Lower lobe of right lung (tissue), 2 donors: ENCODE measurements at regions not wholly inside any gene's neighbourhood (a gene's known extent, or its start where the extent isn't known, plus 50 kb on each side); places are given as distances from the start of the nearest gene placed in this dataset.

Experiments
- ATAC-seq, 2 donors: fragments of 200-7000 bp; cut with Tn5 transposase; one replicate each; pipeline ENCODE4 v1.9.1; 2020 to 2022; ENCODE audit warnings: mild to moderate bottlenecking in 2 of 2, moderate library complexity in 2 of 2
- DNase-seq: peaks from one replicate; pipeline ENCODE4 v3.0.0-alpha.2; 2020
- H3K27ac ChIP-seq: fragments of 200-600 bp; one replicate; pipeline ENCODE4 v1.8.0; 2022
- H3K27me3 ChIP-seq: fragments of 200-600 bp; one replicate; pipeline ENCODE4 v1.8.0; 2022; ENCODE audit warnings: low read depth
- H3K36me3 ChIP-seq: fragments of 200-600 bp; one replicate; pipeline ENCODE4 v1.8.0; 2022; ENCODE audit warnings: mild to moderate bottlenecking
- H3K4me1 ChIP-seq: fragments of 200-600 bp; one replicate; pipeline ENCODE4 v1.8.0; 2022
- H3K4me3 ChIP-seq: fragments of 200-600 bp; one replicate; pipeline ENCODE4 v1.8.0; 2022; ENCODE audit warnings: mild to moderate bottlenecking
- H3K9me3 ChIP-seq: fragments of 200-600 bp; one replicate; pipeline ENCODE4 v1.8.0; 2022
- CTCF ChIP-seq: fragments of 200-600 bp; IDR thresholded peaks from one replicate; pipeline ENCODE4 v1.8.0; 2022; ENCODE audit warnings: antibody characterized with exemption, mild to moderate bottlenecking
- intact Hi-C: fragments of 100-400 bp; cut with DNase I; formaldehyde crosslinking; loops from one replicate; pipeline ENCODE4 v1.11.0; 2022
- donor health status: DM: no; HTN: yes; CAD: no; lungs with severe emphysema.

- no peaks in the 10 kb centered on the region for H3K4me1 ChIP-seq
- no peak for TF ChIP-seq CTCF
- H3K4me3 ChIP-seq: no peak overlapping the region
These were observed 487.8 kb upstream of the PODXL start for GRCh38 chr7:132044247-132044646.

GRCh38 chr7:132041108-132041507, 484.7 kb upstream of the PODXL start:
- no peak for TF ChIP-seq CTCF
- DNase-seq: no peak
- intact Hi-C loops: no loop called here
- Histone ChIP-seq H3K27me3 (no peaks in the 10 kb centered on the region), H3K4me1 (no peaks in the 10 kb centered on the region), H3K27ac (no peak overlapping the region), H3K4me3 (no peak overlapping the region), H3K36me3 (no peaks in the 10 kb centered on the region), H3K9me3 (no peaks in the 10 kb centered on the region)
- ATAC-seq: no peak

More at GRCh38 chr7:132044247-132044646, 487.8 kb upstream of the PODXL start:
- Histone ChIP-seq H3K36me3 (no peaks in the 10 kb centered on the region), H3K27me3 (no peaks in the 10 kb centered on the region), H3K9me3 (no peaks in the 10 kb centered on the region), H3K27ac (no peak overlapping the region)
- no peak for ATAC-seq
- no peak for DNase-seq
- intact Hi-C loops: no loop called here

- H3K27me3 ChIP-seq: no peaks in the 10 kb centered on the region
- H3K27ac ChIP-seq: no peak overlapping the region
- DNase-seq: no peak
- ATAC-seq: no peak
- H3K4me3 ChIP-seq: no peak overlapping the region
- H3K36me3 ChIP-seq: no peaks in the 10 kb centered on the region
- intact Hi-C loops: no loop called here
- H3K4me1 ChIP-seq: no peaks in the 10 kb centered on the region
- TF ChIP-seq CTCF: no peak
- H3K9me3 ChIP-seq: no peaks in the 10 kb centered on the region
These were observed 479.3 kb upstream of the PODXL start for GRCh38 chr7:132035517-132036362.

- Histone ChIP-seq H3K36me3 (no peaks in the 10 kb centered on the region), H3K4me3 (no peak overlapping the region), H3K4me1 (no peaks in the 10 kb centered on the region), H3K27me3 (no peaks in the 10 kb centered on the region), H3K27ac (no peak overlapping the region), H3K9me3 (no peaks in the 10 kb centered on the region)
- intact Hi-C loops: no loop called here
- TF ChIP-seq CTCF: no peak
- DNase-seq (no peak), ATAC-seq (no peak)
These were observed 478.5 kb upstream of the PODXL start for GRCh38 chr7:132034748-132035416.

GRCh38 chr7:132030883-132031282, 474.5 kb upstream of the PODXL start:
- TF ChIP-seq CTCF: no peak
- intact Hi-C loops: no loop called here
- Histone ChIP-seq H3K4me3 (no peak overlapping the region), H3K9me3 (no peaks in the 10 kb centered on the region), H3K27ac (no peak overlapping the region), H3K4me1 (no peaks in the 10 kb centered on the region), H3K36me3 (no peaks in the 10 kb centered on the region), H3K27me3 (no peaks in the 10 kb centered on the region)
- ATAC-seq: peak in 1 of 2 donors; percentile 11
- no peak for DNase-seq
